GM18502 (cell line): ENCODE measurements at regions not wholly inside any gene's neighbourhood (a gene's known extent, or its start where the extent isn't known, plus 50 kb on each side); places are given as distances from the start of the nearest gene placed in this dataset.

Experiments used
- ATAC-seq: cut with Tn5 transposase; IDR thresholded peaks from one replicate; pipeline ENCODE4 v1.9.1; 2021; ENCODE audit warnings: mild to moderate bottlenecking; ENCODE audit not compliant: unreplicated experiment, poor library complexity

DNA sequence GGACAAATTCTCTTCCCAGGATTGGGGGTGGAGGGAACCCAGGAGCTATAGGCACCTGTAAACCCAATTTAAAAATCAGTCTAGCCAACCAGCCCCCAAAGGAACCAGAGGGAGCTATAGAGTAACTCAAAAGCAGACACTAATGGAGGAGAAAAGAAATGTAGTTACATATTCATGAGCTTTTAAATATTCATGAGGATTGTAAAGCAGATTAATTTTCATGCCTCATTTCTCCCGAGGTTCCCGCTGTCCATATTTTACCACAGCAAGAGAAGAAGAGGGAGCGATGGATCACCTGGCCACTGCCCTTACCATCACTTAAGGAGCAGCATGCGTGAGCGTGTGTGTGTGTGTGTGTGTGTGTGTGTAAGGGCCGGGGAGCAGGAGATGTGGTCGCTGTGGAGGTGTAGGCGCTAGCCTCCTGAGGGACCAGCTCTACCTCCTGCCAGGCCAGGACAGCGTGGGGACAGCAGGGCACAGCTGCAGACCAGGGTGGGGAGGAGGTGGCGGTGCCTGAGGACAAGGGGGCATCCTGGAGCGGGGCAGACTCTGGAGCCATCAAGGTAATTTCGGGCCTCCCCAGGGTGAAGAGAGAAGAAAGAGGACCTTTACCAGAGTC, 100.7 kb upstream of the THY1 start:
- no peak for ATAC-seq

DNA sequence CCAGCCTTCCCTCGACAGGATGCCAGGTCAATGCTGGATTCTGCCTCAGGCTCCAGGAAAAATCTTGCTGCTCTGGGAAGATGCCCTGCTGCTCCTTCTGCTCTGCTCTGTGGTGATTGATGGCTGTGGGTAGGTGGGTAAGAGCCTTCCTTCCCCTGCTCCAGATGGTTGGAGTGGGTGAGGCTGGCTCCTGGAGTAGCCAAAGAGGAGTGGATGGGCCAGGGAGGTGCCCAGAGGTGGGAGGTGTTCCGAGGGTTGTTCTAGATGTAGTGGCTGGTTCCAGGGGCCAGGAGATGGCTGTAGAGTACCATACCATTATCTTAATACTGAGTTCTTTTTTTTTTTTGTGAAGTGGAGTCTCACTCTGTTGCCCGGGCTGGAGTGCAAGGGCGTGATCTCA, 99.6 kb upstream of the THY1 start:
- no peak for ATAC-seq

DNA sequence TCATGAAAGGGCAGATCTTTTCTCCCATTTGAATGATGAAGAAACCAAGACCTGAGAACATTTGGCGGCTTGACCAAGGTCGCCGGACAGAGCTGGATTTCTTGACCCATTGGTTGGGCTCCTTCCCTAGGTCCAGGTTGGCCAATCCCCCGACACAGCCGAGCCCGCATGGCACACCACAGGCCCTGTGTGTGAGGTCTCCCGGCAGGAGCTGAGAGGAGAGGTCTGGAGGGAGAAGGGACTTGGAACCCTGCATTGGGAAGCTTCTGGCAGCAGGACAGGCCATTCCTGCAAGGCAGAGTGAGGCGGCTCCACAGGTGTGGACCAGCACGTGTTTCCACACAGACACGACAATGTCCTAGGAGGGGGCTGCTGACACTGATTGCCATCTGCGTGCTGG, 98.6 kb upstream of the THY1 start:
- ATAC-seq: no peak

DNA sequence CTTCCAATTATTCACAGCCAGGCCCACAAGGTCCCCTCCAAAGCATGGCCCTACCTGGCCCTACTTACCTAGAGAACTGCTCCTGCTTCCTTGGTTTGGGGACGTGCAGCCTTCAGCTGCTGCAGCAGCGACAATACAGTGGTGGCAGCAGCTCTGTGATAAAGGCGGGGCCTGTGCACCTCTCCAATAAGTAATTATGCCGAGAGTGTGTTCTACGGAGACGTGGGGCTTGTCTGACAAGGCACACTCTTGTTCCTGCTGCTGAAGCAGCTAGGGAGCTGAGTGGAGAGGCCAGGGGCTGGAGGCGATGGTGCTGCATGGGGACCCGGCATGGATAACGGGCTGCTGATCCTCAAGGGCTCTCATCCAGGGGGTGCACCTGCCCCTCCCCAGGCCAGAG, 98.0 kb upstream of the THY1 start:
- ATAC-seq: no peak

DNA sequence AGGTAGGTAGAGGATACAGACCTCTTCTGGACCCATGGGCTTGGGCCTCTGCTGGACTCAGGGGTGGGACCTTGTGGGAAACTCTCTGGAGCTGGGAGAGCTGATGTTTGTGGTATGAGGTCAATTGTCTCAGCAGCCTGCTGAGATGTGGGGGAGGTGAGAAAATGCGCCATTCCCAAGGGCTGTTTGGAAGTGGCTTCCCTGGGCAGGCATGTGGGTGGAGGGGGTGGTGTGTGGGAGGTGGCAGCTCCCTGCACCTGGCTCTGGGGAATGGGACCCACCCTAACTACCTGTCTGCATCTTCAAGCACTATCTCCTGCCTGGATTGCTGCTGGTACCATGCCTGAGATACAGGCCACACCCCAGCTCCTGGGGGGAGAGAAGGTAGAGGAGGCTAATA, 97.4 kb upstream of the THY1 start:
- no peak for ATAC-seq

DNA sequence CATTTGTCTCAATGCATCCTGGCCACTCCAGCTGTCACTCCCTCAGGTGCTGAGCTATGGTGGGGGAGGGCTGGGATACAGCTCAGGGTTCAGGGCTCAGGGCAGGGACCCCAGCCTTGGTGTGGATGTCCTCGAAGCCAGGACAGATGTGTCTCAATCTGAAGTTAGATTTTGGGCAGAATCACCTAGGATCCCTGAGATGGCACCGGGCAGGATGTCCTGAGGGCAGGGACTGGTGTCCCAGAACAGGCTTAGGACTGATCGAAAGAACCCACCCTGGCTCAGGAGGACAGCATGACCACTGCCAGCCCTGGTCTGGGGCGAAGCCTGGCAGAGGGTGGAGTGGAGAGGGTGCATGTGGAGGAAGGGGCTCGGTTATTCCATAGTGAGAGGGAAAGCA, 96.8 kb upstream of the THY1 start:
- no peak for ATAC-seq

DNA sequence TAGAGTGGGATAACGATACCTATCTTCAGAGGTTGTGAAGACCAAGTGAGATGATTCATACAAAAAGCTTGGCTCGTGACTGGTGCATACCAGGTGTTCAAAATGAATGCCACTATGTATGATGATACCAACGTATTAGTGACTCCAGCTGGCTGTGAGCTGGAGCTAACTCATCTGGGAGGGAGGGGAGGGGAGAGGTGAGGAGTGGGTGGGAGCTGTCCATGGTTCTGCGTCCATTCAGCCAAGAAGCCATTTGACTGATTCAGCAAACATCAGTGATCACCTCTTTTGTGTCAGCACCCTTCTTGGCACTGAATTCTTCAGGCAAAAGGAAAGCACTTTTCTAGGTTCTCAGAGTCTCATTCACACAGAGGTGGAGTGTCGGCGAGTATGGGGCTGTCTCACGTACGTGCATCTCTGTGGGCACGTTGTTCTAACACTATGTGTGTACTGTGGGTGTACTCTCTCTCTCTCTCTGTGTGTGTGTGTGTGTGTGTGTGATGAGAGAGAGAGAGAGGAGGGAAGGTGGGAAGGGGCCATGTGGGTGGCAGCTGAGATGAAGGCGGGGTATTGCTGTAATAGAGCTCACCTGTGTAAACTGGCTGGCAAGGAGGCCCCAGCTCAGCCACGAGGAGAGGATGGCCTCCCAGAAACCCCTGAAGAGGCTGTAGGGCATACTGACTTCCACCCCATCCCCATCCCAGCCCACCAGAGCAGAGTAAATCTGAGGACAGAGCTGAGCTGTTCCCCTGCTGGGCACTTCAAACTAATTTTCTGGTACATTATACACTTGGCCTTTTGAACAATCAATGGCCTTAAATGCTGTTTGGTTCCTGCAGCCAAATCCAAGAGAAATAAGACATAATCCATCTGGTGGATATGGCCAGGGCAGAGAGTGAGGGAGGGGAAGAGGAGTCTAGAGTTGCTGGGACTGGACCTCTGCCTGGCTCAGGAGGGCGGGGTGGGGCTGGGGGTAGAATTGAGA, 96.1 kb upstream of the THY1 start:
- ATAC-seq: no peak

DNA sequence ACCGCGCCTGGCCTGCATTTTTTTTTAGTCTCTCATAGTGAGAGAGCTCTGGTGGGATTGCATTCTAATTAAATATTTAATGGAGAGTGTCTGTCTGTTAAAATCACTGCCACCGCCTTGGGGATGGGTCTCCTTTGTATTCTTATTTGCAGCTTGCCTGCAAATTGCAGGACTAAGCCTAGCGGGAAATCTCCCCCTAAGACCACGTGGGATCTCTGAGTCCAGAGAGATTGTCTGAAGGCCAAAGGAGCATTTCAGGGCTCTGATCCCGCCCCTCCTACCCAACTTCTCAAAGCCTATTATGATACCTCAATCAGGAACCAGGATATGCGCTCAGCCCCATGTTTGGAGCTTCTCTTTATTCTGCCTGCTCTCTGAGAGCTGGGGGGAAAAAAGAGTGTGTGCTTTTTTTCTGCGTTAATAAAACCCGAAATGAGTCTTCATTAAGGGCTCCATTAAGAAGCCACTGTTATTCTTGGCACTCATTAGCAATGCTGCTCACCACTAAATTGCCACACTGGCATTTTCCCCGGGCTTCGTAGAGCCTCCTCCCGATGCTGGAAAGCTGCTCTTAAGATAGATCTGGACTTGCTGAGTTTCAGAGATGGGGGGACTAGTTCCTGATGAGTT, 92.9 kb upstream of the THY1 start:
- ATAC-seq: no peak

DNA sequence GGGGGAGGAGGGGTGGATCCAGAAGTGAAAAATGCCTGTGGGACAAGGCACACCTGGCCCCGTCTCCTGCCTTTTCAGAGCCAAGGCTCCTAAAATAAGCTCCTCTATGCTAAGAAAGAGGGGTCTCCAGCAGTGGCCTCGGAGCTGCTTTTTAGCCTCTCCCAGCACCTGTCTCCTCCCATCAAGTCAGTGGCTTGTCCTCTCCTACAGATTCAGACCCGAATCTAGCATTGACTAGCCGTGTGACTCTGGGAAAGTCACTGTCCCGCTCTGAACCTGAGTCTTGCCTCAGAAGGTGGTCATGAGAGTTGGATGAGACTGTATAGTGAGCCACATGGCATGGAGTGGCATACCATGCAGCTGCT, 90.8 kb upstream of the THY1 start:
- ATAC-seq: no peak

DNA sequence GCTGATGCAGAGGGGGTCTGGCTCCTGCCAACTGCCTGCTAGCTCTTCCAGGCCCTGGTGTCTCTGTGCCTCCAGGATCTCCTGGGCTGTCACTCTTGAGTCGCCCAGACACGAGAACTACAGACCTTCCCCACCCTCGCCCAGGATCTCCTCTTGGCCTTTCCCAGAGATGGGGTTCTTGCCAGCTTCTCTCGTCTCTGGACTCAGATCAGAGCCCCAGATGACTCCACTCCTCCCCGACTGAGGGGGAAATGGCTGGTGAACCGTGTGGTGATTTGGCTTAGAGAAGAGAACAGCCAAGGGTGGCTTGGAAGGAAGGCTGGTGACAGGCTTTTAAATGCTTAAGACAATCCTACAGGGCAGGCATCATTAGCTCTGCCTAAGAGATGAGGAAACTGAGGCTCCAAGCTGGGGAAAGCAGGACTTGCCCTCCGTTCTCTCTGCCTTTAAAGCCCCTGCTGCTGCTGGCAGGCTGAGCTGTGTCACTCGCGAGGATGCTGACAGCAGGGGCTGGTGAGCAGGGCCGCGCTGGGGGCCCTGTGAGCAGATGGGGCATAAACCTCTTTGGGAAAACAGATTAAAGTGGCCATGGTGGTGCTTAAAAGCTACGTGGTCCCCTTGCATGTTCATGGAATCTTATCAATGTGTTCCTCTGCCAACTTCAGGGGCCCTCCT, 90.3 kb upstream of the THY1 start:
- ATAC-seq: no peak

DNA sequence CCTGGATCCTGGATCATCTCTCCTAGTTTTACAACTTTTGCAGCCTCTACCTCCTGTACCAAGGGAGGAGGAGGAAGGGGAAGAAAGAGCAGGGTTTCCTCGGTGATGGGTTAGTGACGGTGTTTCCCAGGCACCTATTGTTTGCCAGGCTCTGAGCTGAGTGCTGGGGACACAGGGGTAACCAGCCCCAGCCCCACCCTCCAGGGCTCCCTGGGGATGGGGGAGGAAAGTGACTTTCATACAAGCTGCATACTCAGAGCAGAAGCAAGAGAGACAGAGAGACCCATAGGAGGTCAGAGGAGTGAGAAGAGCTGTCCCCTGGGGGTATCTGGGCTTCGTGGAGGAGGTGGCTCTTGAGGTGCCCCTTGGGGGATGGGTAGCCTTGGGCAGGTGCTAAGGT, 89.4 kb upstream of the THY1 start:
- ATAC-seq: no peak

DNA sequence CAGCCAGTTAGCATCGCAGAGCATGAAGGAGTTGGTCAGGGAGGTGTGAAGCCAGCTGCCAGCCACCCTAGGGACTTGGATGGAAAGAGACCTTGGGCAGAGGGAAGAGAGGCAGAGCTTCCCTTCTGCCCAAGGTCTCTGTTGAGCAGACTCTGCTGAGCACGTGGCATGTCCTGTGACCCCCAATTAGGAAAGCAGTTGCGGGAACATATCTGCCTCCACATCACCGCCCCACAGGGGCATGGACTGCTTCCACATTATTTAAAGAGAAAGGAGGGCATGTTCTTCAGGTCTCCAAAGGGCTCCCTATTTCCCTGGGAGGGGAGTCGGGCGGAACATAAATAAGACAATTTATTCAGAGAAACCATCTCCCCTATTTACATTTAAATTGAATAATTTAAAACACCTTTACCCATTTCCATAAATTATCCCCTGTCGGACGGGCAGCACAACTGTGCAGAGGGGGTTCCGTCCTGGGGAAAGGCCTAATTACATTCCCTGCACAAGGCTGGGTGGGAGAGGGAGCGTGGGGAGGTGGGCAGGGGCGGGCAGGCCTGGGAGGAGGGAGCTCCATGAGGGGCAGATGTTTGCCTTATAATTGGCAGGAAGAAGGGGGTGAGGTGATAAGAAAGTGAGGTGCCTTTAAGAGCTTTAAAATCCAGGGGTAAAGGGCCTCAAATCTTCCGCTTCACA, 88.8 kb upstream of the THY1 start:
- ATAC-seq: no peak

DNA sequence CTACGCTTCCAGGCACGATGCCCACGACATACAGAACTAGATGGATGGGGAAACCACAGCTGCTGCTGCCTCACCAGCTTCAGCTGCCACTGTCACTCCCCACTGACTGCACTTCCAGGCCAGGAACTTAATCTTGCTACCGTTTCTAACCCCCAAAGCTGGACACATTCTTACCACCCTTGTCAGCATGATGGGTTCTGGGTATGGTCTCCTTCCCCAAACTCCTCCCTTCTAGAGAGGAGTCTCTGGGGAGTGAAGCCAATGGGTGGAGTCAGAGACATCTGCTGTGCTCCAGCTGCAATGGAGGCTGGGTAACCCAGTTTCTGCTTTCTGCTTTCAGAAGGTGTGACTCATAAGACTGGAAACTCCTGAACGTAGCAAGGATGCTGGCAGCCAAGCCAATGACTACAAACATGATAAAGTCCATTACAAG, 87.0 kb upstream of the THY1 start:
- ATAC-seq: peak; percentile 83

DNA sequence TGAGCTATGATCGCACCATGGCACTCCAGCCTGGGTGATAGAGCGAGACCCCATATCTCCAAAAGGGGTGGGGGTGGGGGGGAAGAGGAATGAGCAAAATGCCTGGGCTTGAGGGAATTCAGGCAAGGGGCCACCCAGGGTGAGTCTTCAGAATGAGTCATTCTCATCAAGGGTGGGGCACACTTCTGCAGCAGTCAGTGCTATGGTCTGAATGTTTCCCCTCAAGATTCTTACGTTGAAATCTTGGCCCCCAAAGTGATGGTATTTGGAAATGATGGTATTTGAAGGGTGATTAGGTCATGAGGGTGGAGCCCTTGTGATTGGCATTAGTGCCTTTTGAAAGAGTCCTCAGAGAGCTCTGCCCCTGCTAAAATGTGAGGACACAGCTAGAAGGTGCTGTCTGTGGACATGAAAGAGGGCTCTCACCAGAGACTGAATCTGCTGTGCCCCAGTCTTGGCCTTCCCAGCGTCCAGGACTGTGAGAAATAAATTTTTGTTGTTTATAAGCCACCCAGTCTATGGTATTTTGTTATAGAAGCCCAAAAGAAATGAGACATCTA, 86.4 kb upstream of the THY1 start:
- no peak for ATAC-seq

DNA sequence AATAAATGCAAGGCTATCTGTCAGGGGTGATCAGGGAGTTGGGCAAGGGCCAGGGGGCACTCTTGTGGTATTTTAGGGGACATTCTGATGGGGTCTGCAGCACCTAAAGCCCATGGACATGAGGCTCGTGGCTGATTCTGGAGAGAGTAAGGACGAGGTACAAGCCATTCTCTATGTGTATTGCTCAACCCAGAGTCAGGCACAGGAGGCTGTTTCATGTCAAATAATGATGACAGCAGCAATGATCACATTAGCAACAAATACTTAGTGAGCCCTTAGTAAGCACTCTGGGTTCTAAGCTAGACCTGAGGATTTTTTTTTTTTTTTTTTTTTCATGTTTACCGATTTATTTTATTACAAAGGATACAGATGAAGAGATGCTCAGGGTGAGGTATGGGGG, 83.5 kb upstream of the THY1 start:
- ATAC-seq: no peak

DNA sequence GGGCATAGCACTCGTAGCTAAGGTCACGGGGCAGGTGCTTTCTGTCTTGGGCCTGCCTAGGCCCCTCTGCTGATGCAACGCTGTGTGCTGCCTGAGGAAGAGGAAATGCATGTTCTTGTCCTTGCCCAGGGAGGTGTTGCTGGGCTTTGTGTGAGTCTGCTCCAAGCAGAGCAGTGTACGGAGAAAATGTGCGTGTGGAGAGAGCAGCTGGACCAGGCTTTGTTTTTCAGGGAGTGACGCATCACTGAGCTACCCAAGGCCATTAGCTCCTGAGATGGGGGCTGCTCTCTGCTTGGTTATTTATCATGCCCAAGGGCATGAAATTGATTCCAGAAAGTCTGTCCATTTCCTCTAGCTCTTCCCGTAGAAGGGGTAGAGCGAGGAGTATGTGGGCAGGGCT, 82.9 kb upstream of the THY1 start:
- no peak for ATAC-seq

DNA sequence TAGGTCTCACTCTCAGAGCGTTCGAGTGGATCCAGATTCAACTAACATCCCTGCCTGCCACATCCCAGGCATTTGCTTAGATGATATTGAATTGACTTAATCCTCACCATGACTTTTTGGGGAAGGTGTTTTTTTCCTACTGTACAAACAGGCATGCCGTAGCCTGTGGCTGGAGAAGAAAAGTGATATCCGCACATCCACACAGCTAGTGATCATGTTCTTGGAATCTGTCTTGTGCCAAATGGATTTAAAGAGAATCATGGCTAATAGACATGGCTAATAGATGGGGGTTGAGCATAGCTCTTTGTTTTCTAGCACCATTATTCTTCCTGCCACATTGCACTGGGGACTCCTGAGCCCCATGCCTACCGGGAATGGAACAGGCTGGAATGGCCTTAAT, 82.1 kb upstream of the THY1 start:
- no peak for ATAC-seq

DNA sequence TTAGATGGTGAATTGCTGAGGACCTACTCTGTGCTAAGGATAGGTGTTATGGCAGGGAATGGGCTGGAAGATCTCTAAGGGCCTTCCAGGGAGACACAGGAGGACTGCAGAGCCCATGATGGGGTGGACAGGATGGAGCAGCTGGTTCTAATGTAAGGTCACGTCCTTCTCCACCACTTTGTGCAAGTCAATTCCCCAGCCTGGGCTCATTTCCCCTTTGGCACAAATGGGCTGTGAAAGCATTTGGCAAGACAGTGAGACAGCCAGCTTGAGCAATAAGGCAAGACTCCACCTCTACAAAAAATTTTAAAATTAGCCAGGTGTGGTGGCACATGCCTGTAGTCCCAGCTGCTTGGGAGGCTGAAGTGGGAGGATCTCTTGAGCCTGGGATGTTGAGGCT, 81.4 kb upstream of the THY1 start:
- no peak for ATAC-seq

DNA sequence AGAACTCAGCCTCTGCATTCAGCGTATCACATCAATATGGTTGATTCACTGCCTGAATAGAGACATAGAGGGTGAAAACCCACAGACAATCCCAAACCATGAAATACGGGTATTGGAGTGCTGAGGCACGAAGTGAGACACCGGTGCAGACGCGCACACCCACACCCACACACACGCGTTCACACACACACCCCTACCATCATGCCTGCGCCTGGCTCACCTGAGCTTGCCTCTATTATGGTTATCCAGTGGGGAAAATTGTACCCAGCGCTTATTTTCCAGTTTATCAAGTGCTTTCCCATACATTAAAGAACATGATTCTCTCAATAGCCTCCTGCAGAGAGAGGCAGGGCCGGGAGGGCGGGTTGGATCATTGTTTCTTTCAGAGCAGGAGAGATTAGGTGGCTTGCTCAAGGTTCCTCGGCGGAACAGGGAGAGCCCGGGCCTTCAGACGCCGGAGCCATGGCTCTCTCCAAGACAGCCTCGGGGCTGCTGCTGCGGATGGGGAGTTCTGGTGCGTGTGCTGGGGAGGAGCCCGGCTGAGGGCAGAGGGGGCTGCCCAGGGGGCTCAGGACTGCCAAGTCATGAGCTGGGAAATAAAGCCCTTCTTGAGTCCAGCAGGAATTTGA, 78.9 kb upstream of the THY1 start:
- ATAC-seq: no peak

DNA sequence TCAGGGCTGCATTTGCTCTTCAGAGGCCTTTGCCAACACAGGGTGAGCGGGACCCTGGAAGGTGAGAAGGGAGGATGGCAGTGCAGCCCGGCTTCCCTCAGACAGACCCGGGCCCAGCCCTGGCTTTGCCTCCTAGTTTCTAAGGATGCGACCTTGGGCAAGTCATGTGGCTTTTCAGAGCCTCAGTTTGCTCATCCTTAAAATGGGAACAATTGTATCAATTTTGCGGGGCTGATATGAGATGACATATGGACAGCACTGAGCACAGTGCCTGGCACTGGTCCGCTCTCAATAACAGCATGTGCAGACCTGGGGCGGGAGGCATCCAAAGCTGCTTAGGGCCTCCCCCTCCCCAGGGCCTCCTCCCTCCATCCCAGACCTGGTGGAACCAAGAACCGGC, 74.7 kb upstream of the THY1 start:
- ATAC-seq: no peak
